ENCODE measurements at regions not wholly inside any gene's neighbourhood (a gene's known extent, or its start where the extent isn't known, plus 50 kb on each side); places are given as distances from the start of the nearest gene placed in this dataset.

DNA sequence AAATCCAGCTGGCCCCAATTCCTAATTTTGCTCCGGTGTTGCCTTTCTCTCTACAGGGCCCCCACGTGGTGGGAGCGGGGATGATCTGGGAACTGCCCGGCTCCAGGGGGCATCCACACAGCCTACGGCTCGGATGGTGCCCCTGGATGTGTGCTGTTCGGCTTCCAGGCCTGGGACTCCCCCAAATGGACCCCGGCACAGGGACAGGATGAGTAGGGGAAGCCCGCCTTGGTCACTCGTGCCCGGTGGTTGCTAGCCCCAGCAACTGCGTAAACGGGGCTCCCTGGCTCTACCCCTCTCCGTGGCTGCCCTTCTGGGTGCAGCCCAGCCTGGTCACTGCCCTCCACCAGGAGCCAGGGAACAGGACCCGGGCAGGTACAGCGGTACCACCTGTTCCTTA is 111.5 kb downstream of the TEX26 start:
- TF ChIP-seq, protein P1, sequence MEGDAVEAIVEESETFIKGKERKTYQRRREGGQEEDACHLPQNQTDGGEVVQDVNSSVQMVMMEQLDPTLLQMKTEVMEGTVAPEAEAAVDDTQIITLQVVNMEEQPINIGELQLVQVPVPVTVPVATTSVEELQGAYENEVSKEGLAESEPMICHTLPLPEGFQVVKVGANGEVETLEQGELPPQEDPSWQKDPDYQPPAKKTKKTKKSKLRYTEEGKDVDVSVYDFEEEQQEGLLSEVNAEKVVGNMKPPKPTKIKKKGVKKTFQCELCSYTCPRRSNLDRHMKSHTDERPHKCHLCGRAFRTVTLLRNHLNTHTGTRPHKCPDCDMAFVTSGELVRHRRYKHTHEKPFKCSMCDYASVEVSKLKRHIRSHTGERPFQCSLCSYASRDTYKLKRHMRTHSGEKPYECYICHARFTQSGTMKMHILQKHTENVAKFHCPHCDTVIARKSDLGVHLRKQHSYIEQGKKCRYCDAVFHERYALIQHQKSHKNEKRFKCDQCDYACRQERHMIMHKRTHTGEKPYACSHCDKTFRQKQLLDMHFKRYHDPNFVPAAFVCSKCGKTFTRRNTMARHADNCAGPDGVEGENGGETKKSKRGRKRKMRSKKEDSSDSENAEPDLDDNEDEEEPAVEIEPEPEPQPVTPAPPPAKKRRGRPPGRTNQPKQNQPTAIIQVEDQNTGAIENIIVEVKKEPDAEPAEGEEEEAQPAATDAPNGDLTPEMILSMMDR (IDR thresholded peaks at IDR 0.05): no peak
- TF ChIP-seq POLR2A (IDR thresholded peaks at IDR 0.05) (no peak), EP300 (IDR thresholded peaks at IDR 0.05) (no peak)

All from ovary (tissue), 3 donors.